GM18909 (cell line): ENCODE measurements at regions not wholly inside any gene's neighbourhood (a gene's known extent, or its start where the extent isn't known, plus 50 kb on each side); places are given as distances from the start of the nearest gene placed in this dataset.
A peak's percentile ranks its signal among the peaks of the same experiment; 100 is the strongest.
"Not testable (repeated sequence)": the region's sequence is repeated elsewhere in the genome, so short reads cannot be mapped to it uniquely, and the experiment has no call there.

Experiments used
- ATAC-seq: cut with Tn5 transposase; IDR thresholded peaks from one replicate; pipeline ENCODE4 v1.9.1; 2021; ENCODE audit warnings: mild to moderate bottlenecking; ENCODE audit not compliant: unreplicated experiment, poor library complexity

DNA sequence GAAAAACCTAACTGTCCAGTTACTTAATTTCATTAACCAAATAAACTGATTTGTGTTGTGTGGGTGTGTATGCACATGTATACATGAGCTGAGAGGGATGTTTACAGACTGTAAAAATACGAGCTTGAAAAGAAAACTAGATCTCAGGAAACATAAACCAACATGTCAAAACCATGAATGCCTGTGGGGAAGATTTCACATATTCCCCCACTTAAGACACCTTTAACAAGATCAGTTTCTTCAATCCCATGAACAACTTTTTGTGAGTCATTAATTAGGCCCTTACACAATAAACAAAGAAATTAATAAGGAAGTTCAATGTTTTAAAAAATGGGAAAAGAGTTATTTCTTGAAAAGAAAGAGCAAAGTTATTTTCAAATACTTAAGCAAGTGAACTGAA lies 170.8 kb downstream of the ZNF674 start:
- no peak for ATAC-seq

DNA sequence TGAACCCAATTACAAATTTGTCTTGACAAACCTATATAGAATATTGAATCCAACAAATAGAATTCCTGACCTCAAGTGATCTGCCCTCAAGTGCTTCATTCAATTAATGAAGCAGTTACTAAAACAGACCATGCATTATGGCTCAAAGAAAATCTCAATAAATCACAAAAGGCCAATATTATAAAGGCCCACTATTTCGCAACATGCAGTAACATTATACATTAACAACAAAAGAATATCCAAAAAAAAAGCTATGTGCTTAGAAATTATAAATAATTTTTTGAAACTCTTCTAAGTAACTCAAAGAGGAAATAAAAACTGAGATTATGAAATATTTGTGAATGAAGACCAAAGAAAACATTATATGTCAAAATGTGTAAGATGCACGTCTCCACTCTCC lies 177.7 kb downstream of the ZNF674 start:
- ATAC-seq = no peak

DNA sequence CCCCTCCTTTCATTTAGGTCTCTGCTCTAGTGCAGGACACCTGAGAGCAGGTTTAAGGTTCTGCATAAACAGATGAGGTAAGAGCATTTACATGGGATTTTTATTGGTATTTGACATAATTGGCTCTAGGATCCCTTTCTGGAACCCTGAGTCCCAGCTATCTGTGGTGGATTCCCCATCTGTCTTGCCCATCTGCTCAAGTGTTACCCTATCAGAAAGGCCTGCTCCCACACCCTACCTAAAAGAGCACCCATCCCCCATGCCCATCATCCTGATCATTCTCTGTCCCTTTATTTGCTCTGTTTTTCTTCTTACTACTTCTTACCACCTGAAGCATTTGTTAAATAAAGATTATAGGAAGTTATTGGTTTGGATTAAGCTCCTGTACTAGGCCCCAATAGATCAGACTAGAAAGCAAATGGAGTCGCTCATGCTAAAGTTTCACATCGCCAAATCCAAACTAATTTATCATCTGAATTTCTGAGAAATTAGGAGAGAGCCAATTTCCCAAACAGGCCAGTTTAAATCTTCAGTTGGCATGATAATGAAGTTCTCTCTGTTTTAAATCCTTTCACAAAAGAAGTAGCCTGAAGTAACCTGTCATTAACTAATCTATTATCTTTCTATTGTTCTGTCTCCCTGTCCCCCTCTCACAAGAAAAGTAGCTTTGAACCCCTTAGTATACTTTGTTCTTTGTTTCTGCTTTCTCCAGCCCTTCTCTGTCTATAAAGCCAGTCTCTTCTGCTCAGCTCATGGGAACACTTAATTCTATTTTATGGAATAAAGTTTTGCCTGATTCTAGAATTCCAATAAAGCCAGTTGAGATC lies 178.6 kb downstream of the ZNF674 start:
- no peak for ATAC-seq

DNA sequence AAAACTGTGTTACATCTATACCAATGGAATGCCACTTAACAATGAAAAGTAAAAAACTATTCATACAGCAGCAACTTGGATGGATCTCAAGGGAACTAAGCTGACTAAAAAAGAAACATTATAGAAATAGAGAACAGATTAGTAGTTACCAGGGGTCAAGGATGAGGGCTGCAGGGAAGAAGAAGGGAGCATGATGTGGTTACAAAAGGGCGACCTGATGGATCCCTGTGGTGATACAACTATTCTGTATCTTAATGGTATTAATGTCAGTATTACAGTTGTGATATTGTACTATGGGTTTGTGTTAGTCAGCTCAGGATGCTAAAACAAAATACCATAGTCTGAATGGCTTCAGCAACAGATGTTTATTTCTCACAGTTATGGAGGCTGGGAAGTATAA lies 190.7 kb downstream of the ZNF674 start:
- ATAC-seq = no peak

DNA sequence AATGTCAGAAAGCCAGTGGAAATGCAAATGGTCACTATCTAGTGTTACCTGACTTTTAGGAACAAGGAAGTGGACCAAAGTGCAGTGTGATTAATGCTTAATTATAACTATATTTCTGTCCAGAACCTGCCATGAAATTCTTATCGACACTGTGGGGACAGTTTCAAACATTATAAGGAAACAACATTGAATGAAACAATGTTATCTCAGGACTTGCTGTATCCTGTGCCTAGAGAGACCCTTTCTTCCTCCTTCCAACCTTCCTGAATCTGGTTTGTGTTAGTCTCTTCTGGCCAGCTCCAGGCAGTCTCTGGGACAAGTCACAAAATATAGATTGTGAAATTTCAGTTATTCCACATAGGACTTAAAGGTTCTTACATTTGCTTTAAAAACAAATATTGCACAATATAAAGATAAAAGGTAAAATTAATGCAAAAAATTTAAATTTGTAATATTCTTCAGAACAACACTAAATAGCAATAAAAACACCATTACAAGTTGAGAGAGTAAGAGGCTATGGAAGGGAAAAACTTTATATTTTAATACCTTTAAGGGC lies 203.4 kb downstream of the ZNF674 start:
- ATAC-seq = no peak

DNA sequence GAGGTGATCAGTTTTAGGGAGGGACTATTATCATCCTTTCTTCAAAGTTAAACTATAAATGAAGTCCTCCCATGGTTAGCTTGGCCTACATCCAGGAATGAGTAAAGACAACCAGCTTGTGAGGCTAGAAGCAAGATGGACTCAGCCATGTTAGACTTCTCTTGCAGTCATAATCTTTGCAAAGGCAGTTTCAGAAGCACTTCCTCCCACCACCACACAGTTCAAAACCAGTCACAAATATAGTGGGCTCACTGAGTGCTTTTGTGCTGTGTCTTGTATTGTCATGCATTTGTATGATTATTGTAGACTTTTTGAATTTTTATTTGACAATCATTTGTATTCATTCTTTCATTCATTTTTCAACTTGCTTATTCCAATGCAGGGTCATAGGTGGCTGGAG lies 204.5 kb downstream of the ZNF674 start:
- ATAC-seq = no peak

DNA sequence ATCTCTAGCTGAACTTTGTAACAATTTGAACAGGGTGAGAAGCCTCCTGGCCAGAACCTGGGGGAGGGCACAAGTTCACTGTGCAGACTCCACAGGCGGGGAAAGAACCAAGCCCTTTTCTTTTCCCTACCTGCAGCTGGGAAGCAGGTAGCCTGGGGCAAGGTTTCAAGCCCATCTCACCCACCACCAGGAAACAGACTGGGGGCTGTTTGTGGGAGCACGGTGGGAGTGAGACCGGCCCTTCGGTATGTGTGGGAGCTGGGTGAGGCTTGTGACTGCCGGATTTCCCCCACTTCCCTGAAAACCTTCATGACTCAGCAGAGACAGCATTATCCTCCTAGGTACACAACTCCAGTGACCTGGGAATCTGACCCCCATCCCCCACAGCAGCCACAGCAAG lies 211.7 kb downstream of the ZNF674 start:
- no peak for ATAC-seq

DNA sequence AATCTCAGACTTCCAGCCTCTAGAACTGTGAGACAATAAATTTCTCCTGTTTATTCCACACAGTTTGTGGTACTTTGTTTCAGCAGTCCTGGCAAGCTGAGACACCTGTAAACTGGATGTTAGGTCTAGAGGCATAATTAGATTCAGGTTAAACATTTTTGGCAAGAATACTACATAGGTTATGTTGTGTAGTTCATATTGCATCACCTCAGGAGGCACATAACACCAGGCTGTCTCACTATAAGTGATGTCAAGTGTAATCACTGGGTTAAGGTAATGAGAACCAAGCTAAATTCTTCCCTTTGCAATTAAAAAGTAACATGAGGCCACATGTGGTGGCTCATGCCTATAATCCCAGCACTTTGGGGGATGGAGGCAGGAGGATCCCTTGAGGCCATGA lies 214.2 kb downstream of the ZNF674 start:
- no peak for ATAC-seq

DNA sequence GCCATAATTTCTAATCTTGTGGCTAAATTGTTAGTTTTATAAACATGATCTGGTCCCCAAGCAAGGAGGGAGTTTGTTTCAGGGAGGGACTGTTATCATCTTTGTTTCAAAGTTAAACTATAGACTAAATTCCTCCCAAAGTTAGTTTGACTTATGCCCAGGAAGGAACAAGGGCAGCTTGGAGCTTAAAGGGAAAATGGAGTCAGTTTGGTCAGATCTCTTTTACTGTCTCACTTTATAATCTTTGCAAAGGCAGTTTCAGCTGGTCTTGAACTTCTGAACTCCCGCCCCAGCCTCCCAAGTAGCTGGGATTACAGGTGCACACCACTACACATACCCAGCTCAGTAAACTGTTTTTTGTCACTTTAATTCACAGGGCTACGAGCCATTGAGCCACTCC lies 214.7 kb downstream of the ZNF674 start:
- ATAC-seq = no peak

DNA sequence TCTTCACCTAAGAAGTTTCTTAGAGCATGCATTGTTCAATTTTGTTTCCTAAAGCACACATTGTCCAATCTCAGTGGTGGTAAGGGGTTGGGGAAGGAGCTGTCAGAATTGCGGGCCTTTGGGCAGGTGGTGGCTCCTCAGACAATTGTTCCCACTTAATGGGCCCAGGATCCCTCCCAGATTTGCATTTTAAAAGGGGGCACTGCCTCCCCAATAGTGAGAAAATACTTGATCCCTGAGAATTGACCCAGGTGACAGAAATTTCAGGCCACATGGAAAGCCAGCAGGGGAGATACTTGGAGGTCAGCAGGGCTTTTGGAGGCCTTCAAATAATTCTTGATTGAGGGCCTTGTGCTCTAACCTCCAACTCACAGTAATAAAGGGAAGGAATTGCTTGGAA lies 217.1 kb downstream of the ZNF674 start:
- no peak for ATAC-seq

DNA sequence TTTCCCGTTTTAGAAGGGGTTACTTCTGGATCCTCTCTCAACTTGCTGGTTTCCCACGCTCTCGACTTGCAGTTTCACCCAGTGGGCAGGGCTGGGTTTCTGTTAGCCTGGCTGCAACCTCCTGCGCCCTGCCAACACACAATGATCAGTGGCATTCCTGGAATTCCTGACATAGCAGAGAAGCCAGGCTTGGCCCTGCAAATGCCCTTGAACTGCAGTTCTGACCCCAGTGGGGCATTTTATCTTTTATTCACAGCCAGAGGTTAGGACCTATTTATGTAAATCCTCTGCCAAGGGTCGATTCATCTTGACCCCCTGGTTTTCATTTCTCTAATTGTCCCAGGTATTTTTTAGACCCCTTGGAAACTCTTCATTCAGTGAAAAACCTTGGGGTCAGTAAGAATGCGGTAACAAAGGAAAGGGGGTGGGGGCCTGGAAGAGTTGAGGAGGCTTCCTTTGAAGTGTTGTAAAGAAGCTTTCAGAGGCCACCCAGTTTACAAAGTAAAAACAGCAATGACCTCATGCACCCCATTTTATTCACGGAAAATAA lies 217.6 kb downstream of the ZNF674 start:
- no peak for ATAC-seq

DNA sequence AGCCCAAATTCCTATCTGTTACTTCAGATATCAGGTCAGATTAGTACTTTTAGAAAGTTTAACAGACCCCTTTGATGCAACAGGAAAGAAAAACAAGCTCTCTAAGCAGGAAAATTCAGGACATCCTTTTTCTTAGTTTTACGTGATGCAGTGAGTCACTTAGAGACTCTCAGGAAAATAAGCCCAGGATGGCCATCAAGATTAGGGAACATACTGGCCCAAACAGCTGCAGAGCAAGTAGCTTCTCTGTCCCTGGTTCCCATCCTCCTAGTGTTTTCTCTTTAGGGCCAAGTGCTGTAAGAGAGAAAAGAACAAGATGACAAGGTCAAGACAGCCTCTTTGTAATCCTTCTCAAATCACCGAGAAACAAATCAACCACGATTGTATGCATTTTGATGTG lies 219.1 kb downstream of the ZNF674 start:
- ATAC-seq = no peak

DNA sequence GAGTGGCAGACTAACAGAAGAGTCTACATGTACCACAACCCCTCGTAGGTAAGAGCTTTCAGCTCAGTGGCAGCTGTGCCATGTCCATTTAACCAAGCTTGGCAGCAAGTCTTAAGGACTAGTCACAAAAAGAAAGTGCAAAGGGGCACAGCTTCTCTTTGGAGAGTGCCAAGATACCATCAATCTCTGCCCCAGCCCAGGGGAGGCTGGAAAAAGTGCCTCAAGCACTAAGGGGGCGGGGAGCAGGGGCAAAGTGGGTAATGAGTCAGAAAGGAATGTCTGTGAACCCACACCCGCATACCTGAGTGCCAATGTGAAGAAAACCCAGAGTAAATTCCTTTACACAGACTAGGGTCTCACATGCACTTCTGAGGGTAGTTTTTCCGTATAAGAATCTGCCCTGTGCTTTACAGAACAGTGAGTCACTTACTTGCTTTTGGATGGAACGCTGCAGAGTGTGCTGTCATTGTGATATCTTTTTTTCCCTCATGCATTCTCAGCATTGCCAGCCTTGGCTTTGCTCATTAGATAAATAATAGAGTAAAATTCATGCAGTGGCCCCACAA lies 219.8 kb downstream of the ZNF674 start:
- no peak for ATAC-seq

DNA sequence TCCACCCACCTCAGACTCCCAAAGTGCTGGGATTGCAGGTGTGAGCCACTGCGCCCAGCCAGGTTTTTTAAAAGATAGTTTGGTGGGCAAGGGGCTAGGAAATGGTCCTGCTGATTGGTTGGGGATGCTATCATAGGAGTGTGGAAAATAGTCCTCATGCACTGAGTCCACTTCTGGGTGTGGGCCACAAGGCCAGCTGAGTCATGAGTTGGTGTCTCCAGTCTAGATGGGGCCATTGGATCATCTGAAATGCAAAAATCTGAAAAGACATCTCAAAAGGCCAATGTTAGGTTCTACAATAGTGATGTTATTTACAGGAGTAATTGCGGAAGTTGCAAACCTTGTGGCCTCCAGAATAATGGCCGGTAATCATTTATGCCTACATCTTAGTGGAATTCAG lies 221.1 kb downstream of the ZNF674 start:
- no peak for ATAC-seq

DNA sequence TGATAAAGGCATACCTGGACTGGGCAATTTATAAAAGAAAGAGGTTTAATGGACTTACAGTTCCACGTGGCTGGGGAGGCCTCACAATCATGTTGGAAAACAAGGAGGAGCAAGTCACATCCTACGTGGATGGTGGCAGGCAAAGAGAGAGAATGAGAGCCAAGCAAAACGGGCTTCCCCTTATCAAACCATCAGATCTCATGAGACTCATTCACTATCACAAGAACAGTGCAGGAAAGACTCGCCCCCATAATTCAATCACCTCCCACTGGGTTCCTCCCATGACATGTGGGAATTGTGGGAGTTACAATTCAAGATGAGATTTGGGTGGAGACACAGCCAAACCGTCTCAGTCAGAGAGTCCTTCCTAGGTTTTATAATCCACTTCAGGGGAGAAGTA lies 222.3 kb downstream of the ZNF674 start:
- ATAC-seq = not testable (repeated sequence)

DNA sequence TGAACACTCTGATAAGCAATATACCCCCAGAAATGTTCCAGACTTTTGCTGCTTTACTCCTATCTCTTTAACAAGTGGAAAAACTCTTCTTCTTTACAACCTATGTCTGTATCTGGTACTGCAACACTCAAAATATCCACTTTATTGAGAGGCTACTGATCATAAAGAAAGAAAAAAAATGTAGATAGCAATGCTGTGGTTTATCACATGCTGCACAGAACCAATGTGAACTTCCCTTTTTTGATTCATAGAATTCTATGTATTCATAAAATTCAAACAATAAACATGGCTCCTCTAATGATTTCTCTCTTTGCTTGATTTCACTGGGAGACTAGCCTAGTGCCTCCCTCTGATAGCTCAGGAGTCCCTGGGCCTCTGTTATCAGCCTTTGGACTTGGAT lies 223.5 kb downstream of the ZNF674 start:
- no peak for ATAC-seq

DNA sequence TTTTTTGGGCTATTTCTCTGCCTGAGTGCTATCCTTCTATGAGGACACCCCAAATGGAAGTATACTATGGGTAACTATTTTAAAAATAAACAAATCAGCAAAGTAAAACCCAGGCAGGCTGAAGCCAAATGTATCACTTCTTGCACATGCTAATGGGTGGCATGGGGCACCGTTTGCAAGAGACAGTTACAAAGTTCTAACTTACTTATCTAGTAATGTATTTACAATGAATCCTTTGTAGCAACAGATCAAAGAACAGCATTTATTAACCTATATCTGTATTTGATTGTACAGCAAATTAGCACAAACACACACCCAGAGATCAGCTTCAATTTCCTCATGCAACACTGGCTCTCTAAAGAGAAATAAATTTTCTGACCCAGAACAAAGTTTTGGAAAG lies 225.5 kb downstream of the ZNF674 start:
- ATAC-seq = no peak

DNA sequence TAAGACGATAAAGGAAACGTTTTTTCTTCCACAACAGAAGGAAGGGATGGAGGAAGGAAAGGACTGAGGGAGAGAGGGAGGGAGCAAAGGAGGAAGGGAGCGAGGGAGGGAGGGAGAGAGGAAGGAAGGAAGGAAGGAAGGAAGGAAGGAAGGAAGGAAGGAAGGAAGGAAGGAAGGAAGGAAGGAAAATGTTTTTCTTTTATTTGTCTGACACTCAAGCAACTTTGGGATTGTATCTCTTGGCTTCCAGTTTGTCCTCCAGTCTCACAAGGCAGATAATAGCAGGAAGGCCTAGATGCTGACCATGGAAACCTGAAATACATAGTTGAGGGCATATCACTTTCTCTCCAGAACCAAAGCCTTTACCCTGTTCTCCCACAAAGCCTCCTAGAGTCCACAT lies 226.7 kb downstream of the ZNF674 start:
- no peak for ATAC-seq

DNA sequence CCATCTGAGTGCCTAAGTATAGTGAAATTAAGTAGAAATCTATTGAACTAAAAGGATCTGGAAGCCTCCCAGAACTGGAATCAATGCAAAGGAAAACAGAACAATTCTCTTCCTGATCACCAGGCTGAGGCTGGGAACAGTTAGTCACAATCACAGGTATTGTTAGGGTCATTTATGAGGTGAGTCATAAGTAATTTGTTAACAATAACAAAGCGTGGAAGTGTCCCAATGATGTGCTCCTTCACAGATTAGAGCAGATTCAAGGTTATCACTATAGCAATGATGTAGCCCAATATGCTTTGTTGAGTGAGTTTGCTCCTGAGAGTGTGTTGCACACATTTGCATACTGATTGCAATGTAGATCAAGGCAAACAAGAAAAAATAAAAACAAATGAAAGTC lies 228.1 kb downstream of the ZNF674 start:
- no peak for ATAC-seq

DNA sequence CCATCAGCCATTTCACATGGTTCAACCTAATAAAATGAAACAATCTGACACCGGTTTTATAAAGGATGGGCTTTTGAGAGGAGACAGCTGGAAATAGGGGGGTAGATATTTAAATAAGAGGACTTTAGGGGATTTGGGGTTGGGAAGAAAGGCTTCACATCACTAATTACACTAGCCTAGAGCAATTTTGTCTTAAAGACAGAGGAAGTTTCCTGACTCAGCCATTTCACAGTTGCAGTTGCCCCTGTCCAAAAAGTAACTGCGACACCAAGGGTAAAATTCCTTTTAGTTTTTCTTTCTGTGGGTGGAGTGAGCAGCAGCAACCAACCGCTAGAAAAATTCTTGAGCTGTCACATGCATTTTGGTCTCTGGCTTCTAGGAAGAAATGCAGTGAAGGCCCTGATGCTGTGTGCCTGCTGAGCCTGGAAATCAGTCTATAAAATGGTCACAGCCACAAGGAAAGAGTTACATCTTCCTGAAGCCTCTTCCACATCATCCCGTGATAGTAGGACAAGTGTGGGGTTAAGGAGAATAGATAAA lies 233.6 kb downstream of the ZNF674 start:
- ATAC-seq = no peak

DNA sequence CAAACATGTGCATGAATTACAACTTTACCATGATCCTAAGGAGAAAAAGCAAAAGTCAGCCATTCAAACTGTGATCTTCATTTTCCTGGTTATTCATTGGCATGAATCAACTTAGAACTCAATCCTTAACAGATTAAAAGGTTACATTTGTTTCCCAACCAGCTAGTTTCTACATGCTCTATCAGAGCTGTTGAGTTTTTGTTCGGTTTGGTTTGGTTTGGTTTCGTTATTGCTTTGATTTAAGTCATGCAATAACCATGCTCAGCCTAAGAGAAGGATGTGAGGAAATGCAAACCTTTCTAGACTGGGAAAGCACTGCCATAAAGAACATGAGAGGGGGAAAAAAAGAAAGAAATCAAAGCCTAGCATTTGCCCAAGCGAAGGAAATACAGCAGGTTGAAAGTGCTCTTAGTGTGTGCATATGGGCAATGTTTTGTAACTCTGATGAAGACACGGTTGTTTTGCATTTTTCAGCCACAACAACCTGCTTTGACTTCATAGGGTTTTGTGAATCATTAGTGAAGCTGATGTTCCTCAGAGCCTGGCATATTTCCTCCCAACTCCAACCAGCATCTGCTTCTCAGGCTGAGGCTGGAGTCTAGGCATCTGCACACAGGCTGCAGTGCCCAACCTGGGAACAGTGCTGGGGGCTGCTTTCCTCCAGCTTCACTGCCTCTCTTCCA lies 234.3 kb downstream of the ZNF674 start:
- peak; percentile 88 for ATAC-seq
